ENCODE measurements at regions not wholly inside any gene's neighbourhood (a gene's known extent, or its start where the extent isn't known, plus 50 kb on each side); places are given as distances from the start of the nearest gene placed in this dataset.

GRCh38 chr5:107295914-107296313, 374.8 kb downstream of the EFNA5 start:
- DNase-seq (ENCODE audit: low spot score): no peak
- TF ChIP-seq CTCF (IDR thresholded peaks at IDR 0.05; ENCODE audit: extremely low read depth, missing control alignments): no peak

DNA sequence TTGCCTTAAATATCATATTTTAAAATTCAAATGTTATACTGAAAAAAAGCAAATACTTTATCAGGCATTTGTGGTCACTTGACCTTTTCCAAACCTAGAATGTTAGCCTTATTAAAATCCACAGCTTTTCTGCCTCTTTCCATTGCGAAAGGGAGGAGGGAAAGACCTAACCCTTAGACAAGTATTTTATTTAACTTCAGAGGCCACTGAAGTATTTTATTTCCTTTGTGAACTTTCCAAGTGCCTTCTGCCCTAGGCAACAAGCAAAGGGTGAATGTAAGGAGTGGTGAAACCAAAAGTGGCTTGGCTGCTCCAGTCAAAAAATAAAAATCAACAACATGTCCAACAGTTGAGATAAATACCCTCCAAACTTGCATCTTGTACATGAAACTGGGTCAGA, 376.1 kb downstream of the EFNA5 start:
- no peak for TF ChIP-seq CTCF (IDR thresholded peaks at IDR 0.05; ENCODE audit: extremely low read depth, missing control alignments)
- no peak for DNase-seq (ENCODE audit: low spot score)

- no peak for TF ChIP-seq CTCF (IDR thresholded peaks at IDR 0.05; ENCODE audit: extremely low read depth, missing control alignments)
- peak; percentile 38 for DNase-seq (ENCODE audit: low spot score)
Observed at GRCh38 chr5:107294211-107294550, 376.6 kb downstream of the EFNA5 start.

DNA sequence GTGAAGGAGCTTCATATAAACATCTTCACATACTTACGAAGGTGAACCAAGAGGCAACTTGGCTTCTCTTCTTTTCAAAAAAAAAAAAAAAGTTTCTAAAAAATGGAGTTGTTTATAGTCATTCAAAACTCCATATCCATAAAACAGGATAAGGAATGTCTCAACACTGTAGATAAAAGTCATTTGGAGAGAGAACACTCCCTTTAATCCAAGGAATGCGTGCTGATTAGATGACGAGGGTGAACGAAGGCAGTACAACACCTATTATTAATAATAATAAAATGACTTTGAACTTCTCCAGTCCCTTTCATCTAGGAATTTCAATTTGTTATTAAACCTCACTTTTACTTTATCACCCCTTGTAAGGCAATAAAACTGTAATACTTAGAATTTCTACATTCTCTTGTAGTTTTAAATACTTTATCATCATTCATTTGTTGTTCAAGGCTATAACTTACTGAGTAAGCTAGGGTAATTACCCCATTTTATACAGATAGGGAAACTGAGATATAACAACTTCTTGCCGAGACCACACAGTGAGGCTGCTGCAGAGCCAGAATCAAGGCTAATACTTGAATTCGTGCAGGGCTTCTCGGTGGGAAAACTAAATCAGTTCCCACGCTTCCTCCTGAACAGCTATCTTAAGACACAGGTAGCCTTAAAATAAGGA, 377.1 kb downstream of the EFNA5 start:
- DNase-seq (ENCODE audit: low spot score): no peak
- no peak for TF ChIP-seq CTCF (IDR thresholded peaks at IDR 0.05; ENCODE audit: extremely low read depth, missing control alignments)

GRCh38 chr5:107291866-107292265, 378.9 kb downstream of the EFNA5 start:
- no peak for DNase-seq (ENCODE audit: low spot score)
- no peak for TF ChIP-seq CTCF (IDR thresholded peaks at IDR 0.05; ENCODE audit: extremely low read depth, missing control alignments)

DNA sequence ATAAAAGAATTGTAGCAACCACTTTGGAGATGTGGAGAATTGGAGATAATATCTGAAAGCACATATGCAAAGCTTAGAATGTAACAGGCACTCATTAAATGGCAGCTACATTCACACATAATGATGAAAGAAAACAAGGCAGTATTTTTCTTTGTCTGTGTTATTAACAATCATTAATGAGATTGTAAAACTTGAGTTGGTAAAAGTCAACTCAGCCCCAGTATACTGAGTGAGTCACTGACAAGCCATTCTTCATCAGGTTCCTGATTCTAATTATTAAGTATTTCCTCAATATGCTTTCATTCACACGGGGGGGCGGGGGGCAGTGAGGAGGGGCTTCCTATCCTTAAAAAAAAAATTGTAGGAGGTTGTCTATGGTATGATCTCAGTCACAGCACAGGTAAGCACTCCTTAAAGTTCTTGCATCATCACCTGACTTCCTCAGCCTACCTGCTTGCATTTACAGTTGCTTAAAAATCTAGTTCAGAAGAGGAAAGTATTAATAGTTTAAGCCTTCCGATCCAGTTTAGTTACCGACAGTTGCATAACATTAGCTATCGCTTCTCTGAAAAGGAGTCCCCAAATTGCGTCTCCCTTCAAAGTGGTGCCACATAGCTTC, 379.8 kb downstream of the EFNA5 start:
- TF ChIP-seq CTCF (IDR thresholded peaks at IDR 0.05; ENCODE audit: extremely low read depth, missing control alignments): no peak
- no peak for DNase-seq (ENCODE audit: low spot score)

- DNase-seq (ENCODE audit: low spot score): peak; percentile 50
- TF ChIP-seq CTCF (IDR thresholded peaks at IDR 0.05; ENCODE audit: extremely low read depth, missing control alignments): no peak
Observed at GRCh38 chr5:107289030-107289714, 381.6 kb downstream of the EFNA5 start.
